ENCODE measurements at regions not wholly inside any gene's neighbourhood (a gene's known extent, or its start where the extent isn't known, plus 50 kb on each side); places are given as distances from the start of the nearest gene placed in this dataset.
A peak's percentile ranks its signal among the peaks of the same experiment; 100 is the strongest.

DNA sequence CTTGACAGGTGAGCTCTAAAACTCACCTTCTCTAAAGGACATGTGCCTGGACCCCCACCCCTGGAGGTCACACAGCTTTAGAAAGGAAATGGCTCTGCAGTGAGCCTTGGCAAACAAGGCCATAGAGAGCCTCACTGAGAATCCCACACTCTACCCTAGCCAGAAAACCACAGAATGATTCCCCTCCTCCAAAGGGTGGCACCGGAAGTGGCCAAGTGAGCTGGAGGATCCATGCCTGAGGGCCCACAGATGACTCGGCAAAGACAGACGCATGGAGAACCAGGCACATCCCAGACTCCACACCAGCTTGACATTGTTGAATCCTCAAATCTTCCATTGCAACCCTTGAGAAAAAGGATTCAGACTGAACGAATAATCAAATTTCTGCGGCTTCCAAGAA, 54.2 kb upstream of the PTHLH start:
- no peak for TF ChIP-seq EZH2phosphoT487 (IDR thresholded peaks at IDR 0.05; ENCODE audit: borderline replicate concordance)
- TF ChIP-seq, protein P1, sequence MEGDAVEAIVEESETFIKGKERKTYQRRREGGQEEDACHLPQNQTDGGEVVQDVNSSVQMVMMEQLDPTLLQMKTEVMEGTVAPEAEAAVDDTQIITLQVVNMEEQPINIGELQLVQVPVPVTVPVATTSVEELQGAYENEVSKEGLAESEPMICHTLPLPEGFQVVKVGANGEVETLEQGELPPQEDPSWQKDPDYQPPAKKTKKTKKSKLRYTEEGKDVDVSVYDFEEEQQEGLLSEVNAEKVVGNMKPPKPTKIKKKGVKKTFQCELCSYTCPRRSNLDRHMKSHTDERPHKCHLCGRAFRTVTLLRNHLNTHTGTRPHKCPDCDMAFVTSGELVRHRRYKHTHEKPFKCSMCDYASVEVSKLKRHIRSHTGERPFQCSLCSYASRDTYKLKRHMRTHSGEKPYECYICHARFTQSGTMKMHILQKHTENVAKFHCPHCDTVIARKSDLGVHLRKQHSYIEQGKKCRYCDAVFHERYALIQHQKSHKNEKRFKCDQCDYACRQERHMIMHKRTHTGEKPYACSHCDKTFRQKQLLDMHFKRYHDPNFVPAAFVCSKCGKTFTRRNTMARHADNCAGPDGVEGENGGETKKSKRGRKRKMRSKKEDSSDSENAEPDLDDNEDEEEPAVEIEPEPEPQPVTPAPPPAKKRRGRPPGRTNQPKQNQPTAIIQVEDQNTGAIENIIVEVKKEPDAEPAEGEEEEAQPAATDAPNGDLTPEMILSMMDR (conservative IDR thresholded peaks at IDR 0.05; ENCODE audit: low read length), result no peak

DNA sequence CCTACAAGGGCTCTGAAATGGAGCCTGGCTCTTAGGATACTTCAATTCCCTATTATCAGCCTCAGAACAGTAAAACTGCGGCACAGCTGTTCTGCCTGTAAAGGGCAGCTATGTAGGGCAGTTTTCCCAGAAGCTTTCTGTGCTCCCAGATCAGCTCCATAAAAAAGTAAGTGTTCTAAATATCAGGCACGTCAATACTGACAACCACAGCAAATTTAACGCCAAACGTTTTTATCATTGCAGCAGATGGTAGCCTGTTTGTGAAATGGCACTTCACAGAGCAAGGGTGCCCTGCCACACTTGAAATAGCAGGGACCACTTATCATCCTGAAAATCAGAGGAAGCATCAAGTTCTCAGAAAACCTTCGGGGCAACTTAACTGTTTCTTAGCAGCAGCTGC, 54.8 kb upstream of the PTHLH start:
- Histone ChIP-seq H3F3A (ENCODE audit: low read depth) (no peaks in the 10 kb centered on the region), H3K79me2 (ENCODE audit: insufficient read depth, low read length) (no peaks in the 10 kb centered on the region), H3K4me3 (ENCODE audit: low read length, poor library complexity, severe bottlenecking) (no peak overlapping the region), H3K9me2 (replicated peaks; ENCODE audit: low read depth, low read length) (no peaks in the 10 kb centered on the region), H3K9me3 (ENCODE audit: insufficient read depth, low read depth, low read length) (no peaks in the 10 kb centered on the region), H3K4me2 (ENCODE audit: low read depth, low read length, poor library complexity, severe bottlenecking) (peak overlapping the region; percentile 36), H3K9ac (ENCODE audit: low read depth, low read length, poor library complexity, severe bottlenecking) (no peak overlapping the region), H4K20me1 (ENCODE audit: insufficient read depth, low read length, poor library complexity, severe bottlenecking) (no peaks in the 10 kb centered on the region), H3K4me1 (ENCODE audit: insufficient read depth, low read length, poor library complexity, severe bottlenecking) (peaks cover 27% of the 10 kb centered on the region), H2AFZ (ENCODE audit: low read length) (no peak overlapping the region; the same call in 1 of the 2 replicates), H3K36me3 (ENCODE audit: insufficient read depth, low read length) (no peaks in the 10 kb centered on the region), H3K27me3 (ENCODE audit: insufficient read depth, low read length, poor library complexity, severe bottlenecking) (no peaks in the 10 kb centered on the region)
- TF ChIP-seq, protein P1 (conservative IDR thresholded peaks at IDR 0.05; ENCODE audit: low read length), result no peak
- TF ChIP-seq EZH2phosphoT487 (IDR thresholded peaks at IDR 0.05; ENCODE audit: borderline replicate concordance), result no peak

More for the DNA sequence above, 54.2 kb upstream of the PTHLH start:
- Histone ChIP-seq H3F3A (ENCODE audit: low read depth) (no peaks in the 10 kb centered on the region), H3K4me2 (ENCODE audit: low read depth, low read length, poor library complexity, severe bottlenecking) (peak overlapping the region; percentile 36), H3K9me2 (replicated peaks; ENCODE audit: low read depth, low read length) (no peaks in the 10 kb centered on the region), H4K20me1 (ENCODE audit: insufficient read depth, low read length, poor library complexity, severe bottlenecking) (no peaks in the 10 kb centered on the region), H3K4me3 (ENCODE audit: low read length, poor library complexity, severe bottlenecking) (no peak overlapping the region), H3K4me1 (ENCODE audit: insufficient read depth, low read length, poor library complexity, severe bottlenecking) (peaks cover 27% of the 10 kb centered on the region), H3K36me3 (ENCODE audit: insufficient read depth, low read length) (no peaks in the 10 kb centered on the region), H3K9ac (ENCODE audit: low read depth, low read length, poor library complexity, severe bottlenecking) (no peak overlapping the region), H2AFZ (ENCODE audit: low read length) (no peak overlapping the region), H3K9me3 (ENCODE audit: insufficient read depth, low read depth, low read length) (no peaks in the 10 kb centered on the region), H3K27me3 (ENCODE audit: insufficient read depth, low read length, poor library complexity, severe bottlenecking) (no peaks in the 10 kb centered on the region), H3K79me2 (ENCODE audit: insufficient read depth, low read length) (no peaks in the 10 kb centered on the region)

DNA sequence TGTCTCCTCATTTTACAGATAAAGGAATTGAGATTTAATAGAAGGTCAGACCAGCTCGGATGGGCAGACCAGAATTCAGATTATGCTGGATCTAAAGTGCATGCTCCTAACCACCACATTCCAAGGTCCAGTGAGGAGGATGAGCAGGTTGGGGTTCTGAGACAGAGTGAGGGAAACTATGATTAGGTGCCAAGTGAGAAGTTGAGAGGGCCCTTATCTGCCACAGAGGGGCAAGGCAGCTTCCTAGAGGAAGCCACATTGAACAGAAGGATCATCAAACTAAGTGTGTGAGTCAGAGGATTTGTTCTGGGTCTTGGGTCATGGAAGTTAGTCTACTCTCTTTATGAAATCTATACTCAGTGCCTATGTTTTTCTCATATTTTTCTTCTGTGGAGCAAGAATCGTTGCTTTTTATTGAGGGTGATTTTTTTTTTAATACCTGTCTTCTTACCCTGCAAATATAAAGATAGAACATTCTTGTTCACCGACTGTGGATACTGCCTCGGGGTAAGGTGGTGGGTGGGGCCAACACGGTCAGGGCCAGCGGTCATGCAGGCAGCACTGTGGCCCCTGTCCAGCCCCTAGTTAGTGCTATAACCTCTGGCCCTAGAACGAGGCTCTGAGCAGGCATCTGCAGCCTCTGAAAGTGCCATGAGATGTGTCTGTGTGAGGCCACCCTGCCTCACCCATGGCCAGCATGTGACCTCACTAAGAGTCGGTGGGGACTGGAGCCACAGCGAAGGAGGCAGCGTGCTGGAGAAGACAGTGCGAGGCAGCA, 55.6 kb upstream of the PTHLH start:
- Histone ChIP-seq H3K27me3 (ENCODE audit: insufficient read depth, low read length, poor library complexity, severe bottlenecking) (no peaks in the 10 kb centered on the region), H3K4me2 (ENCODE audit: low read depth, low read length, poor library complexity, severe bottlenecking) (peak overlapping the region; percentile 36), H3K79me2 (ENCODE audit: insufficient read depth, low read length) (no peaks in the 10 kb centered on the region), H3K9ac (ENCODE audit: low read depth, low read length, poor library complexity, severe bottlenecking) (no peak overlapping the region), H3K4me1 (ENCODE audit: insufficient read depth, low read length, poor library complexity, severe bottlenecking) (peaks cover 30% of the 10 kb centered on the region), H2AFZ (ENCODE audit: low read length) (no peak overlapping the region), H3K36me3 (ENCODE audit: insufficient read depth, low read length) (no peaks in the 10 kb centered on the region), H4K20me1 (ENCODE audit: insufficient read depth, low read length, poor library complexity, severe bottlenecking) (no peaks in the 10 kb centered on the region), H3K9me3 (ENCODE audit: insufficient read depth, low read depth, low read length) (no peaks in the 10 kb centered on the region), H3F3A (ENCODE audit: low read depth) (no peaks in the 10 kb centered on the region), H3K9me2 (replicated peaks; ENCODE audit: low read depth, low read length) (no peaks in the 10 kb centered on the region), H3K4me3 (ENCODE audit: low read length, poor library complexity, severe bottlenecking) (no peak overlapping the region)
- TF ChIP-seq, protein P1 (conservative IDR thresholded peaks at IDR 0.05; ENCODE audit: low read length), result no peak
- TF ChIP-seq EZH2phosphoT487 (IDR thresholded peaks at IDR 0.05; ENCODE audit: borderline replicate concordance), result no peak
